GM12878 (cell line): ENCODE measurements at regions not wholly inside any gene's neighbourhood (a gene's known extent, or its start where the extent isn't known, plus 50 kb on each side); places are given as distances from the start of the nearest gene placed in this dataset.

Experiments used
- ATAC-seq: fragments of 200-7000 bp; cut with Tn5 transposase; 3 replicates; pipeline ENCODE4 v1.9.1; 2020; ENCODE audit warnings: mild to moderate bottlenecking, moderate library complexity
- BruUV-seq: library from RNA; stranded (reverse); fragments of 400-500 nt; replicated peaks from 2 replicates; lab custom pipeline; 2021; lab: Mats Ljungman, UMichigan
- CTCF ChIA-PET: fragments of 300-600 bp; sonication (Branson Sonifier 250); formaldehyde crosslinking; extraction: SDS; loops from one replicate; lab custom pipeline; 2021; ENCODE audit warnings: inconsistent platforms; lab: Yijun Ruan, JAX
- POLR2A ChIA-PET: fragments of 350-600 bp; formaldehyde crosslinking; extraction: SDS; loops from one replicate; lab custom pipeline; 2021; ENCODE audit warnings: inconsistent platforms; lab: Charles Lee
- RAD21 ChIA-PET: fragments of 300-600 bp; sonication (Branson Sonifier 250); formaldehyde crosslinking; loops from one replicate; lab custom pipeline; 2023; ENCODE audit warnings: antibody characterized with exemption; ENCODE audit not compliant: unreplicated experiment; lab: Charles Lee
- SMC1A ChIA-PET: fragments of 300-600 bp; sonication (Branson Sonifier 250); formaldehyde crosslinking; loops from one replicate; lab custom pipeline; 2023; ENCODE audit not compliant: unreplicated experiment, uncharacterized antibody; lab: Charles Lee
- DNase-seq: peaks from one replicate; pipeline ENCODE4 v3.0.0-alpha.2; 2011; ENCODE audit warnings: low read depth, low spot score
- FAIRE-seq: peaks from 3 replicates; lab custom pipeline; 2011; peaks lifted over from hg19 to GRCh38; lab: Jason Lieb, UNC
- H2AFZ ChIP-seq: 2 replicates; pipeline ENCODE4 v1.6.0; 2011; ENCODE audit warnings: low read depth, low read length, control low read depth; ENCODE audit not compliant: control insufficient read depth
- H3K27ac ChIP-seq: 2 replicates; pipeline ENCODE4 v1.5.1; 2011; ENCODE audit warnings: control low read depth; ENCODE audit not compliant: control insufficient read depth, insufficient read depth
- H3K27me3 ChIP-seq, 2 experiments: replicated peaks in 1 of 2; 2 replicates each; pipeline versions ENCODE4 v1.6.0 to v1.6.1; 2011; ENCODE audit warnings: low read length in 1 of 2; ENCODE audit not compliant: control insufficient read depth in 2 of 2, insufficient read depth in 2 of 2
- H3K36me3 ChIP-seq, 2 experiments: 2 replicates each; pipeline ENCODE4 v1.5.1; 2011; ENCODE audit warnings: low read length in 1 of 2; ENCODE audit not compliant: control insufficient read depth in 2 of 2, insufficient read depth in 2 of 2
- H3K4me1 ChIP-seq: 2 replicates; pipeline ENCODE4 v1.6.1; 2011; ENCODE audit warnings: mild to moderate bottlenecking, low read length, moderate library complexity, mixed read lengths; ENCODE audit not compliant: control insufficient read depth, insufficient read depth
- H3K4me2 ChIP-seq: 2 replicates; pipeline ENCODE4 v1.6.0; 2011; ENCODE audit warnings: control low read depth; ENCODE audit not compliant: control insufficient read depth, insufficient read depth
- H3K4me3 ChIP-seq: fragments of 200-600 bp; sonication (generic); 2 replicates; pipeline ENCODE4 v1.5.1; 2016
- H3K79me2 ChIP-seq: 2 replicates; pipeline ENCODE4 v1.6.0; 2011; ENCODE audit warnings: low read length; ENCODE audit not compliant: control insufficient read depth, insufficient read depth
- H3K9ac ChIP-seq: 2 replicates; pipeline ENCODE4 v1.8.0; 2011; ENCODE audit warnings: low read length, control low read depth, mixed read lengths; ENCODE audit not compliant: control insufficient read depth, insufficient read depth
- H3K9me3 ChIP-seq: replicated peaks from 3 replicates; pipeline ENCODE4 v1.5.1; 2011; ENCODE audit warnings: mild to moderate bottlenecking, low read length; ENCODE audit not compliant: control insufficient read depth, insufficient read depth
- H4K20me1 ChIP-seq: 2 replicates; pipeline ENCODE4 v1.6.0; 2011; ENCODE audit not compliant: control insufficient read depth, insufficient read depth
- CEBPB ChIP-seq, 2 experiments: fragments of 150-350 bp in 1 of 2; IDR thresholded peaks; 2 replicates each; pipeline ENCODE4 v1.6.1; 2012 to 2014; ENCODE audit warnings: low read depth in 2 of 2, low read length in 2 of 2, borderline replicate concordance in 1 of 2, inconsistent platforms in 1 of 2
- DPF2 ChIP-seq: fragments of 450-650 bp; IDR thresholded peaks from 2 replicates; pipeline ENCODE4 v1.6.1; 2017; ENCODE audit warnings: mild to moderate bottlenecking
- EP300 ChIP-seq, 2 experiments: fragments of 150-350 bp in 1 of 2; IDR thresholded peaks; 2 replicates each; pipeline ENCODE4 v1.6.1; 2011 to 2012; ENCODE audit warnings: low read depth in 2 of 2, low read length in 2 of 2, borderline replicate concordance in 1 of 2, improper control_type of control experiment in 1 of 2, inconsistent platforms in 1 of 2; ENCODE audit not compliant: control insufficient read depth in 1 of 2
- ETV6 ChIP-seq, 2 experiments: fragments of 450-650 bp in 1 of 2; IDR thresholded peaks in 1 of 2; conservative IDR thresholded peaks in 1 of 2; 2 replicates each; pipeline ENCODE4 v1.6.1; 2014; ENCODE audit warnings: antibody characterized with exemption in 1 of 2, borderline replicate concordance in 1 of 2, low read depth in 1 of 2, mild to moderate bottlenecking in 1 of 2, moderate library complexity in 1 of 2
- FOS ChIP-seq: IDR thresholded peaks from 3 replicates; pipeline ENCODE4 v1.6.1; 2011; ENCODE audit warnings: borderline replicate concordance; ENCODE audit not compliant: insufficient read length; ENCODE audit errors: extremely low read depth
- MTA2 ChIP-seq: fragments of 450-650 bp; IDR thresholded peaks from 2 replicates; pipeline ENCODE4 v1.6.1; 2016; ENCODE audit warnings: low read depth, mild to moderate bottlenecking, moderate library complexity
- NFIC ChIP-seq: IDR thresholded peaks from 2 replicates; pipeline ENCODE4 v1.6.1; 2012; ENCODE audit warnings: low read depth, mild to moderate bottlenecking, inconsistent platforms, low read length, moderate library complexity
- NKRF ChIP-seq: fragments of 450-650 bp; conservative IDR thresholded peaks from 2 replicates; pipeline ENCODE4 v1.6.1; 2017; ENCODE audit warnings: mild to moderate bottlenecking, moderate library complexity
- RELA ChIP-seq: fragments of 450-650 bp; IDR thresholded peaks from 2 replicates; pipeline ENCODE4 v1.8.0; 2014; ENCODE audit warnings: borderline replicate concordance; ENCODE audit not compliant: partially characterized antibody
- SMARCA5 ChIP-seq: fragments of 450-650 bp; IDR thresholded peaks from 2 replicates; pipeline ENCODE4 v1.6.1; 2017; ENCODE audit warnings: mild to moderate bottlenecking
- TCF7 ChIP-seq: IDR thresholded peaks from 2 replicates; pipeline ENCODE4 v1.6.1; 2014; ENCODE audit warnings: antibody characterized with exemption, borderline replicate concordance
- YBX1 ChIP-seq: fragments of 450-650 bp; IDR thresholded peaks from 2 replicates; pipeline ENCODE4 v1.6.1; 2016; ENCODE audit warnings: antibody characterized with exemption
- ZBTB33 ChIP-seq: fragments of 450-650 bp; IDR thresholded peaks from 2 replicates; pipeline ENCODE4 v1.6.1; 2017; ENCODE audit warnings: mild to moderate bottlenecking
- ZNF384 ChIP-seq: IDR thresholded peaks from 2 replicates; pipeline ENCODE4 v1.6.1; 2012; ENCODE audit warnings: low read depth, mild to moderate bottlenecking, low read length, improper control_type of control experiment, borderline replicate concordance
- in situ Hi-C: fragments of 300-500 bp; cut with MboI; formaldehyde crosslinking; loops from 9 replicates; pipeline ENCODE4 v1.14.3; 2018; ENCODE audit warnings: mixed read lengths
- intact Hi-C: fragments of 100-400 bp; cut with micrococcal nuclease; formaldehyde crosslinking; loops from one replicate; pipeline ENCODE4 v1.14.2; 2022; ENCODE audit not compliant: unreplicated experiment
- TF ChIP-seq, protein P1 (sequence below): IDR thresholded peaks from 2 replicates; pipeline ENCODE4 v1.6.1; 2012; ENCODE audit warnings: improper control_type of control experiment, low read depth, low read length; ENCODE audit not compliant: insufficient replicate concordance

DNA sequence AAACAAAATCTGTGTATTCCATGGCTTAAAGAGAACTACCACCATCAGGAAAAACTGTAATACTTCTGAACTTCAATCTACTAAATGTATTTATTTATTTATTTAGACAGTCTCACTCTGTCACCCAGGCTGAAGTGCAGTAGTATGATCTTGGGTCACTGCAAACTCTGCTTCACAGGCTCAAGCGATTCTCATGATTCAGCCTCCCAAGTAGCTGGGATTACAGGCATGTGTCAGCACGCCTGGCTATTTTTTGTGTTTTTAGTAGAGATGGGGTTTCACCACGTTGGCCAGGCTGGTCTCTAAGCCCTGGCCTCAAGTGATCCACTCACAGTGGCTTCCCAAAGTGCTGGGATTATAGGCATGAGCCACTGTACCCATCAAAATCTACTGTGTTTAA, 202.3 kb upstream of the POU1F1 start (continued):
- TF ChIP-seq, protein P1, sequence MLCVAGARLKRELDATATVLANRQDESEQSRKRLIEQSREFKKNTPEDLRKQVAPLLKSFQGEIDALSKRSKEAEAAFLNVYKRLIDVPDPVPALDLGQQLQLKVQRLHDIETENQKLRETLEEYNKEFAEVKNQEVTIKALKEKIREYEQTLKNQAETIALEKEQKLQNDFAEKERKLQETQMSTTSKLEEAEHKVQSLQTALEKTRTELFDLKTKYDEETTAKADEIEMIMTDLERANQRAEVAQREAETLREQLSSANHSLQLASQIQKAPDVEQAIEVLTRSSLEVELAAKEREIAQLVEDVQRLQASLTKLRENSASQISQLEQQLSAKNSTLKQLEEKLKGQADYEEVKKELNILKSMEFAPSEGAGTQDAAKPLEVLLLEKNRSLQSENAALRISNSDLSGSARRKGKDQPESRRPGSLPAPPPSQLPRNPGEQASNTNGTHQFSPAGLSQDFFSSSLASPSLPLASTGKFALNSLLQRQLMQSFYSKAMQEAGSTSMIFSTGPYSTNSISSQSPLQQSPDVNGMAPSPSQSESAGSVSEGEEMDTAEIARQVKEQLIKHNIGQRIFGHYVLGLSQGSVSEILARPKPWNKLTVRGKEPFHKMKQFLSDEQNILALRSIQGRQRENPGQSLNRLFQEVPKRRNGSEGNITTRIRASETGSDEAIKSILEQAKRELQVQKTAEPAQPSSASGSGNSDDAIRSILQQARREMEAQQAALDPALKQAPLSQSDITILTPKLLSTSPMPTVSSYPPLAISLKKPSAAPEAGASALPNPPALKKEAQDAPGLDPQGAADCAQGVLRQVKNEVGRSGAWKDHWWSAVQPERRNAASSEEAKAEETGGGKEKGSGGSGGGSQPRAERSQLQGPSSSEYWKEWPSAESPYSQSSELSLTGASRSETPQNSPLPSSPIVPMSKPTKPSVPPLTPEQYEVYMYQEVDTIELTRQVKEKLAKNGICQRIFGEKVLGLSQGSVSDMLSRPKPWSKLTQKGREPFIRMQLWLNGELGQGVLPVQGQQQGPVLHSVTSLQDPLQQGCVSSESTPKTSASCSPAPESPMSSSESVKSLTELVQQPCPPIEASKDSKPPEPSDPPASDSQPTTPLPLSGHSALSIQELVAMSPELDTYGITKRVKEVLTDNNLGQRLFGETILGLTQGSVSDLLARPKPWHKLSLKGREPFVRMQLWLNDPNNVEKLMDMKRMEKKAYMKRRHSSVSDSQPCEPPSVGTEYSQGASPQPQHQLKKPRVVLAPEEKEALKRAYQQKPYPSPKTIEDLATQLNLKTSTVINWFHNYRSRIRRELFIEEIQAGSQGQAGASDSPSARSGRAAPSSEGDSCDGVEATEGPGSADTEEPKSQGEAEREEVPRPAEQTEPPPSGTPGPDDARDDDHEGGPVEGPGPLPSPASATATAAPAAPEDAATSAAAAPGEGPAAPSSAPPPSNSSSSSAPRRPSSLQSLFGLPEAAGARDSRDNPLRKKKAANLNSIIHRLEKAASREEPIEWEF: no peak
- no peak for TF ChIP-seq CEBPB (IDR thresholded peaks at IDR 0.05; ENCODE audit: borderline replicate concordance in 1 of 2, low read depth in 2 of 2, low read length in 2 of 2)

DNA sequence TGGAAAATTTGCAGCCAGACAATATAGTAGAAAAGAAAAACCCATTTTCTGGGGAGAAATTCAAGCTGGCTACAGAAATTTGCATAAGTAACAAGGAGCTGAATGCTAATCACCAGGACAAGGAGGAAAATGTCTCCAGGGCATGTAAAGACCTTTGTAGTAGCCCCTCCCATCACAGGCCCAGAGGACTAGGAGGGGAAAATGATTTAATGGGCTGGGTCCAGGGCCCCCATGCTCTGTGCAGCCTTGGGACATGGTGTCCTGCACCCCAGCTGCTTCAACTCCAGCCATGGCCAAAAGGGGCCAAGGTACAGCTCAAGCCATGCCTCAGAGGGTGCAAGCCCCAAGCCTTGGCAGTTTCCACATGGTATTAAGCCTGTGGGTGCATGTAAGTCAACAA, 197.6 kb upstream of the POU1F1 start:
- Histone ChIP-seq H3K4me2 (no peak overlapping the region), H3K4me1 (no peaks in the 10 kb centered on the region), H4K20me1 (no peaks in the 10 kb centered on the region), H3K36me3 (no peaks in the 10 kb centered on the region), H3K27me3 (no peaks in the 10 kb centered on the region), H2AFZ (no peak overlapping the region), H3K9ac (no peak overlapping the region), H3K27ac (no peak overlapping the region)
- BruUV-seq: no TSS peak
- intact Hi-C loops: no loop called here
- FAIRE-seq (no peak), ATAC-seq (no peak), DNase-seq (no peak)
- CTCF ChIA-PET: no interaction called here
- RAD21 ChIA-PET: no interaction called here
- TF ChIP-seq ETV6 (conservative IDR thresholded peaks at IDR 0.05 in 1 of 2, IDR thresholded peaks at IDR 0.05 in 1 of 2; ENCODE audit: borderline replicate concordance in 1 of 2, low read depth in 1 of 2) (no peak), MTA2 (no peak), DPF2 (no peak), RELA (no peak), YBX1 (no peak), TCF7 (no peak), ZNF384 (no peak), ZBTB33 (no peak), FOS (no peak), NFIC (no peak), NKRF (no peak), EP300 (IDR thresholded peaks at IDR 0.05; ENCODE audit: borderline replicate concordance in 1 of 2, control insufficient read depth in 1 of 2, low read depth in 2 of 2, low read length in 2 of 2) (no peak), SMARCA5 (no peak)
- TF ChIP-seq, all 136 proteins: peak for 0
- Histone ChIP-seq H3K4me3 (no peak overlapping the region), H3K9me3 (no peaks in the 10 kb centered on the region), H3K79me2 (no peaks in the 10 kb centered on the region)
- in situ Hi-C loops: no loop called here
- SMC1A ChIA-PET: no interaction called here
- POLR2A ChIA-PET: no interaction called here
